ENCODE measurements at regions not wholly inside any gene's neighbourhood (a gene's known extent, or its start where the extent isn't known, plus 50 kb on each side); places are given as distances from the start of the nearest gene placed in this dataset.

DNA sequence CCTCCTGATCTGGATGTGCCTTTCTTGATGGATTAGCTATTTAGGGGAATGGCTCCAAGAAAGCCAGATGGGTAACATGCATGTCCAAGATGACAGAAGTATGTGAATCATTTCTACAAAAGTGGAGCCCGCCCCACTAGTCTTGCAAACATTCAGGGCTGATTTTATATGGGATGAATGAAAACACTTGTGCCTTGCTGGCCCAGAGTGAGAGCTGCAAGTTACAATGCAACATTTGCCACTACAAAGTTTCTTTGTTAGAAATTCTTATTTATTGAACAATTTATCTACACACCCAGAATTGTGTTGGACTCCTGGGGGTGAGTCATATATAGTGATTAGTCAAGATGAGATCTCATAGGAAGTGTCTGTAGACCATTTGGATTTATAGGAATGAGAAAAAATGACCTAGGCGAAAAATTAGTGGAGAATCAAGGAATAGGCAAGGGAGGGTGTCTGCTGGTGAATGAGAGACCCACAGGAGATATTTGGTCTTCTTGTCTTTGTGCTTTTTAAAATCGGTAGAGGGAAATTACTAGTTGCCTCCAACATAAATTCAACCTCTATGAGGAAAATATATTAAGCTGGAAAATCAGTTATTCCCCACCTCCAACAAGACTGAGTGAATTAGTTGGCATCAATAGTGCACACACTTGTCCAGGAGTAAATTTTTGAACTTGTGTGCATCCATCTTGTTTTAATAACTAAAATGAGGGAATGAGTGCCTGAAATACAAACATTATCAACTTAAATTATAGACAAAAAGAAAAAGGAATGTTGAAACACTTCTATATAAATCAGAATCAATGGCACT lies 53.5 kb upstream of the DCBLD2 start:
- H3K9me3 Mint-ChIP-seq (ENCODE audit: unreplicated experiment) = no peaks in the 10 kb centered on the region
- no TSS peak for BruUV-seq (replicated peaks)
- no peak overlapping the region for H3K4me3 ChIP-seq (ENCODE audit: low read depth, low read length)
- DNase-seq = no peak
- TF ChIP-seq, protein P1, sequence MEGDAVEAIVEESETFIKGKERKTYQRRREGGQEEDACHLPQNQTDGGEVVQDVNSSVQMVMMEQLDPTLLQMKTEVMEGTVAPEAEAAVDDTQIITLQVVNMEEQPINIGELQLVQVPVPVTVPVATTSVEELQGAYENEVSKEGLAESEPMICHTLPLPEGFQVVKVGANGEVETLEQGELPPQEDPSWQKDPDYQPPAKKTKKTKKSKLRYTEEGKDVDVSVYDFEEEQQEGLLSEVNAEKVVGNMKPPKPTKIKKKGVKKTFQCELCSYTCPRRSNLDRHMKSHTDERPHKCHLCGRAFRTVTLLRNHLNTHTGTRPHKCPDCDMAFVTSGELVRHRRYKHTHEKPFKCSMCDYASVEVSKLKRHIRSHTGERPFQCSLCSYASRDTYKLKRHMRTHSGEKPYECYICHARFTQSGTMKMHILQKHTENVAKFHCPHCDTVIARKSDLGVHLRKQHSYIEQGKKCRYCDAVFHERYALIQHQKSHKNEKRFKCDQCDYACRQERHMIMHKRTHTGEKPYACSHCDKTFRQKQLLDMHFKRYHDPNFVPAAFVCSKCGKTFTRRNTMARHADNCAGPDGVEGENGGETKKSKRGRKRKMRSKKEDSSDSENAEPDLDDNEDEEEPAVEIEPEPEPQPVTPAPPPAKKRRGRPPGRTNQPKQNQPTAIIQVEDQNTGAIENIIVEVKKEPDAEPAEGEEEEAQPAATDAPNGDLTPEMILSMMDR (IDR thresholded peaks at IDR 0.05; ENCODE audit: insufficient read depth in 1 of 2, low read depth in 1 of 2, low read length in 1 of 2, severe bottlenecking in 1 of 2, unreplicated experiment in 1 of 2) = no peak
- intact Hi-C loops (cut with micrococcal nuclease; ENCODE audit: unreplicated experiment) = no loop called here
- H3K27me3 Mint-ChIP-seq (ENCODE audit: insufficient read depth, unreplicated experiment) = no peaks in the 10 kb centered on the region
- H3K36me3 ChIP-seq (ENCODE audit: control insufficient read depth, insufficient read depth, low read length) = no peaks in the 10 kb centered on the region
- no peaks in the 10 kb centered on the region for H3K4me1 ChIP-seq
- no peaks in the 10 kb centered on the region for H3K4me1 Mint-ChIP-seq (ENCODE audit: low read depth, unreplicated experiment)
- ChIA-PET POLR2A (no interaction called here), CTCF (no interaction called here)
- H3K27me3 ChIP-seq (replicated peaks; ENCODE audit: control insufficient read depth, insufficient read depth, low read length) = no peaks in the 10 kb centered on the region
- no peak overlapping the region for H3K27ac Mint-ChIP-seq (ENCODE audit: unreplicated experiment)
- H3K9me3 ChIP-seq = no peaks in the 10 kb centered on the region
- H3K36me3 Mint-ChIP-seq (ENCODE audit: insufficient read depth, unreplicated experiment) = no peaks in the 10 kb centered on the region
- no peak overlapping the region for H3K4me3 Mint-ChIP-seq (ENCODE audit: unreplicated experiment)

GRCh38 chr3:98954242-98954641 lies 52.7 kb upstream of the DCBLD2 start:
- no peak overlapping the region for H3K4me3 Mint-ChIP-seq (ENCODE audit: unreplicated experiment)
- TF ChIP-seq, protein P1 (IDR thresholded peaks at IDR 0.05; ENCODE audit: insufficient read depth in 1 of 2, low read depth in 1 of 2, low read length in 1 of 2, severe bottlenecking in 1 of 2, unreplicated experiment in 1 of 2) = no peak
- ChIA-PET POLR2A (no interaction called here), CTCF (no interaction called here)
- DNase-seq = no peak
- H3K4me1 ChIP-seq = no peaks in the 10 kb centered on the region
- intact Hi-C loops (cut with micrococcal nuclease; ENCODE audit: unreplicated experiment) = no loop called here
- H3K36me3 Mint-ChIP-seq (ENCODE audit: insufficient read depth, unreplicated experiment) = no peaks in the 10 kb centered on the region
- no peaks in the 10 kb centered on the region for H3K9me3 Mint-ChIP-seq (ENCODE audit: unreplicated experiment)
- no peaks in the 10 kb centered on the region for H3K27me3 Mint-ChIP-seq (ENCODE audit: insufficient read depth, unreplicated experiment)
- no peak overlapping the region for H3K27ac Mint-ChIP-seq (ENCODE audit: unreplicated experiment)
- H3K36me3 ChIP-seq (ENCODE audit: control insufficient read depth, insufficient read depth, low read length) = no peaks in the 10 kb centered on the region
- H3K4me1 Mint-ChIP-seq (ENCODE audit: low read depth, unreplicated experiment) = no peaks in the 10 kb centered on the region
- no TSS peak for BruUV-seq (replicated peaks)
- H3K9me3 ChIP-seq = no peaks in the 10 kb centered on the region
- H3K27me3 ChIP-seq (replicated peaks; ENCODE audit: control insufficient read depth, insufficient read depth, low read length) = no peaks in the 10 kb centered on the region
- H3K4me3 ChIP-seq (ENCODE audit: low read depth, low read length) = no peak overlapping the region

- intact Hi-C loops (cut with micrococcal nuclease; ENCODE audit: unreplicated experiment) = no loop called here
- Mint-ChIP-seq H3K4me3 (ENCODE audit: unreplicated experiment) (no peak overlapping the region), H3K4me1 (ENCODE audit: low read depth, unreplicated experiment) (no peaks in the 10 kb centered on the region), H3K27me3 (ENCODE audit: insufficient read depth, unreplicated experiment) (no peaks in the 10 kb centered on the region), H3K36me3 (ENCODE audit: insufficient read depth, unreplicated experiment) (no peaks in the 10 kb centered on the region), H3K27ac (ENCODE audit: unreplicated experiment) (no peak overlapping the region), H3K9me3 (ENCODE audit: unreplicated experiment) (no peaks in the 10 kb centered on the region)
- Histone ChIP-seq H3K27me3 (replicated peaks; ENCODE audit: control insufficient read depth, insufficient read depth, low read length) (no peaks in the 10 kb centered on the region), H3K4me1 (no peaks in the 10 kb centered on the region), H3K4me3 (ENCODE audit: low read depth, low read length) (no peak overlapping the region), H3K36me3 (ENCODE audit: control insufficient read depth, insufficient read depth, low read length) (no peaks in the 10 kb centered on the region), H3K9me3 (no peaks in the 10 kb centered on the region)
- ChIA-PET CTCF (no interaction called here), POLR2A (no interaction called here)
- no peak for DNase-seq
- TF ChIP-seq, protein P1 (IDR thresholded peaks at IDR 0.05; ENCODE audit: insufficient read depth in 1 of 2, low read depth in 1 of 2, low read length in 1 of 2, severe bottlenecking in 1 of 2, unreplicated experiment in 1 of 2) = no peak
- no TSS peak for BruUV-seq (replicated peaks)
Measured at GRCh38 chr3:98952404-98952803, 50.9 kb upstream of the DCBLD2 start.

Data from Caco-2 (cell line).